ENCODE measurements at regions not wholly inside any gene's neighbourhood (a gene's known extent, or its start where the extent isn't known, plus 50 kb on each side); places are given as distances from the start of the nearest gene placed in this dataset.
A peak's percentile ranks its signal among the peaks of the same experiment; 100 is the strongest.

DNA sequence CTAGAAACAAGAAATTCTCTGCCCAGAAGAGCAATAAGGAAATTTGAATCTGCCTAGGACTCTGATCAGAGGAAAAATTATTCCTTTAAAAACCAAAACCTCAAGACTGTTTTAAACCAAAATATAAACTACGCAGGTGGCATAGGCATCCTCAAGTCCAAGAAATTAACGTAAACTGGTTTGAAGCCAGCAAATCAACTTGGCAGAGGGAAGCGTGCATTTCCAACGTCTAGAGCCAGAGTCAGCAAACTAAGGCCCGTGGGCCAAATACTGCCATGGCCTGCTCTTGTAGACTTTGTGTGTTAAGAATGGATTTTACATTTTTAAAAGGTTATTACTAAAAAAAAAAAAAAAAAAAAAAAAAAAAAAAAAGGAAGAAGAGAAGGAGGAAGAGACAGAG lies 67.8 kb upstream of the VTCN1 start:
- H3K4me2 ChIP-seq (ENCODE audit: low read length) = no peak overlapping the region
- no peak overlapping the region for H2BK15ac ChIP-seq (replicated peaks; ENCODE audit: low read depth)
- no peaks in the 10 kb centered on the region for H3K27me3 ChIP-seq (ENCODE audit: insufficient read depth, low read length, poor library complexity)
- no peak for DNase-seq
- no peak overlapping the region for H3K27ac ChIP-seq (ENCODE audit: low read depth, low read length)
- H4K8ac ChIP-seq (ENCODE audit: low read depth, low read length) = no peak overlapping the region
- H3K56ac ChIP-seq (ENCODE audit: low read length) = no peak overlapping the region
- H3K23ac ChIP-seq (ENCODE audit: low read length) = no peak overlapping the region
- no peaks in the 10 kb centered on the region for H3K79me1 ChIP-seq (ENCODE audit: low read length)
- no peak overlapping the region for H2AK5ac ChIP-seq (ENCODE audit: low read length)
- no CpG with 5 or more reads among the region's 5 CpGs for WGBS (ENCODE audit: extremely low coverage, insufficient coverage, low lambda C conversion rate)
- no peaks in the 10 kb centered on the region for H3K79me2 ChIP-seq (ENCODE audit: control insufficient read depth, insufficient read depth, low read length)
- no peaks in the 10 kb centered on the region for H3K4me1 ChIP-seq (ENCODE audit: control insufficient read depth, low read depth, low read length)
- H3K4me3 ChIP-seq (ENCODE audit: low read length) = no peak overlapping the region
- H2BK5ac ChIP-seq (ENCODE audit: low read length) = no peak overlapping the region
- no peak overlapping the region for H3K18ac ChIP-seq (ENCODE audit: low read length)
- no peak overlapping the region for H2BK120ac ChIP-seq (ENCODE audit: low read depth, low read length)
- H4K5ac ChIP-seq (ENCODE audit: low read length) = no peak overlapping the region
- no peak overlapping the region for H3K9ac ChIP-seq (ENCODE audit: low read length)
- H3K36me3 ChIP-seq (ENCODE audit: control insufficient read depth, insufficient read depth, low read length) = no peaks in the 10 kb centered on the region
- H3K4ac ChIP-seq (ENCODE audit: low read depth, low read length) = no peak overlapping the region

DNA sequence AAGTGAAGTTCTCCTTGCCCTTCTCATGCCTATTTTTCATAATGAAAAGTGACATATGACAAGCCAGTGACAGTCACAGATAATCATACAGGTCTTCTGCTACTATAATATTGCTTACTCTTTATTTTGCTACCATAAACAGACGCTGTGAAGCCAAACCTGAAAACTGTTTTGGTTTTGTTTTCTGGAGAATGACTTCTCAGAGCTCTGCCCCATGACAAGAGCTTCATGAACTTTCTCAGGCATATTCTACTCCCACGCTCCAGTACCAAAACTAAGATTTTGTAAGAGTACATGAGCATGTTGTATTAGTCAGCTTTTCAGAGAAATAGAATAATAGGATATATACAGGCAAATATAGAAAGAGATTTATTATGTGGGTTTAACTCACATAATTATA lies 64.3 kb upstream of the VTCN1 start:
- Histone ChIP-seq H2AK5ac (ENCODE audit: low read length) (no peak overlapping the region), H2BK120ac (ENCODE audit: low read depth, low read length) (no peak overlapping the region), H3K4ac (ENCODE audit: low read depth, low read length) (no peak overlapping the region), H4K5ac (ENCODE audit: low read length) (no peak overlapping the region), H3K18ac (ENCODE audit: low read length) (no peak overlapping the region), H3K27me3 (ENCODE audit: insufficient read depth, low read length, poor library complexity) (no peaks in the 10 kb centered on the region), H3K36me3 (ENCODE audit: control insufficient read depth, insufficient read depth, low read length) (no peaks in the 10 kb centered on the region), H2BK5ac (ENCODE audit: low read length) (no peak overlapping the region), H3K27ac (ENCODE audit: low read depth, low read length) (no peak overlapping the region), H3K9ac (ENCODE audit: low read length) (no peak overlapping the region), H2BK15ac (replicated peaks; ENCODE audit: low read depth) (no peak overlapping the region), H3K4me3 (ENCODE audit: low read length) (no peak overlapping the region), H3K23ac (ENCODE audit: low read length) (no peak overlapping the region), H3K56ac (ENCODE audit: low read length) (no peak overlapping the region), H3K79me2 (ENCODE audit: control insufficient read depth, insufficient read depth, low read length) (no peaks in the 10 kb centered on the region), H4K8ac (ENCODE audit: low read depth, low read length) (no peak overlapping the region), H3K4me1 (ENCODE audit: control insufficient read depth, low read depth, low read length) (peaks cover 7% of the 10 kb centered on the region), H3K4me2 (ENCODE audit: low read length) (no peak overlapping the region), H3K79me1 (ENCODE audit: low read length) (no peaks in the 10 kb centered on the region)
- WGBS (ENCODE audit: extremely low coverage, insufficient coverage, low lambda C conversion rate) = no CpG with 5 or more reads among the region's 2 CpGs
- DNase-seq = no peak

DNA sequence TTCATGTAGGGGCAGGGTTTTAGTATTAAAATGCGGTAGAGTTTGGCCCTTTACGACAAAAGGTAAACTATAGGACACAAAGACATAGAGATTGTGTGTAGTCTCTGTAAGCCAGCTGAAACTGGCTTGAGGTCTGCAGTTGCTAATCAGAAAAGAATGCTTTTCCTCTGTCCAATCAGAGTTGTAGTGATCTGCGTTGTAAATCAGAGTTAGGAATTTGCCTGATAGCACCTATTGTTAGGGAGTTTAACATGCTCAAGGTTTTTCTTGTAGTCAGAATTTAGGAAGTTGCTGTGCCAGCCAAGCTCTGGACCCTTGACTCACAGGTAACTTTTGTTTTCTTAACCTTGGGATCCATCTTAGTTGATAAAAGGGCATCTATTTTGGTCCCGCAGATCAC lies 61.2 kb upstream of the VTCN1 start:
- no peak overlapping the region for H3K4ac ChIP-seq (ENCODE audit: low read depth, low read length)
- H2BK120ac ChIP-seq (ENCODE audit: low read depth, low read length) = no peak overlapping the region
- no peaks in the 10 kb centered on the region for H3K79me1 ChIP-seq (ENCODE audit: low read length)
- H3K23ac ChIP-seq (ENCODE audit: low read length) = no peak overlapping the region
- no peak overlapping the region for H3K4me3 ChIP-seq (ENCODE audit: low read length)
- H4K8ac ChIP-seq (ENCODE audit: low read depth, low read length) = no peak overlapping the region
- H3K27me3 ChIP-seq (ENCODE audit: insufficient read depth, low read length, poor library complexity) = no peaks in the 10 kb centered on the region
- peak overlapping the region; percentile 79 for H3K27ac ChIP-seq (ENCODE audit: low read depth, low read length)
- no peak overlapping the region for H3K4me2 ChIP-seq (ENCODE audit: low read length)
- no CpG with 5 or more reads among the region's 4 CpGs for WGBS (ENCODE audit: extremely low coverage, insufficient coverage, low lambda C conversion rate)
- peaks cover 13% of the 10 kb centered on the region for H3K4me1 ChIP-seq (ENCODE audit: control insufficient read depth, low read depth, low read length)
- peak; percentile 91 for DNase-seq
- H3K36me3 ChIP-seq (ENCODE audit: control insufficient read depth, insufficient read depth, low read length) = no peaks in the 10 kb centered on the region
- no peaks in the 10 kb centered on the region for H3K79me2 ChIP-seq (ENCODE audit: control insufficient read depth, insufficient read depth, low read length)
- H3K18ac ChIP-seq (ENCODE audit: low read length) = peak overlapping the region; percentile 84
- no peak overlapping the region for H4K5ac ChIP-seq (ENCODE audit: low read length)
- H3K56ac ChIP-seq (ENCODE audit: low read length) = peak overlapping the region; percentile 51
- no peak overlapping the region for H3K9ac ChIP-seq (ENCODE audit: low read length)
- H2AK5ac ChIP-seq (ENCODE audit: low read length) = no peak overlapping the region
- peak overlapping the region; percentile 72 for H2BK5ac ChIP-seq (ENCODE audit: low read length)
- no peak overlapping the region for H2BK15ac ChIP-seq (replicated peaks; ENCODE audit: low read depth)

DNA sequence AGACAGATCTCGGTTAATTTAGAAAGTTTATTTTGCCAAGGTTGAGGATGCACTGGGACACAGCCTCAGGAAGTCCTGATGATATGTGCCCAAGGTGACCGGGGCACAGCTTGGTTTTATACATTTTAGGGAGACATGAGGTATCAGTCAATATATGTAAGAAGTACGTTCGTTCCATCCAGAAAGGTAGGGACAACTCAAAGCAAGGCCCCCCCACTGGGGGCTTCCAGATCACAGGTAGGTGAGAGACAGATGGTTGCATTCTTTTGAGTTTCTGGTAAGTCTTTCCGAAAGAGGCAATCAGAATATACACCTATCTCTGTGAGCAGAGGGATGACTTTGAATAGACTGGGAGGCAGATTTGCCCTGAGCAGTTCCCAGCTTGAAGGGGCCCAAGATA lies 60.4 kb upstream of the VTCN1 start:
- Histone ChIP-seq H2BK15ac (replicated peaks; ENCODE audit: low read depth) (peak overlapping the region; percentile 57), H3K79me2 (ENCODE audit: control insufficient read depth, insufficient read depth, low read length) (no peaks in the 10 kb centered on the region), H3K27me3 (ENCODE audit: insufficient read depth, low read length, poor library complexity) (no peaks in the 10 kb centered on the region), H3K79me1 (ENCODE audit: low read length) (no peaks in the 10 kb centered on the region), H3K4me2 (ENCODE audit: low read length) (no peak overlapping the region), H2AK5ac (ENCODE audit: low read length) (no peak overlapping the region), H3K27ac (ENCODE audit: low read depth, low read length) (no peak overlapping the region), H2BK5ac (ENCODE audit: low read length) (peak overlapping the region; percentile 42), H2BK120ac (ENCODE audit: low read depth, low read length) (no peak overlapping the region), H4K8ac (ENCODE audit: low read depth, low read length) (no peak overlapping the region), H3K18ac (ENCODE audit: low read length) (no peak overlapping the region), H3K4me1 (ENCODE audit: control insufficient read depth, low read depth, low read length) (peaks cover 13% of the 10 kb centered on the region), H3K36me3 (ENCODE audit: control insufficient read depth, insufficient read depth, low read length) (no peaks in the 10 kb centered on the region), H3K4me3 (ENCODE audit: low read length) (no peak overlapping the region), H3K56ac (ENCODE audit: low read length) (no peak overlapping the region), H3K9ac (ENCODE audit: low read length) (no peak overlapping the region), H3K23ac (ENCODE audit: low read length) (no peak overlapping the region), H3K4ac (ENCODE audit: low read depth, low read length) (no peak overlapping the region), H4K5ac (ENCODE audit: low read length) (no peak overlapping the region)
- no CpG with 5 or more reads among the region's 5 CpGs for WGBS (ENCODE audit: extremely low coverage, insufficient coverage, low lambda C conversion rate)
- DNase-seq = peak; percentile 48

DNA sequence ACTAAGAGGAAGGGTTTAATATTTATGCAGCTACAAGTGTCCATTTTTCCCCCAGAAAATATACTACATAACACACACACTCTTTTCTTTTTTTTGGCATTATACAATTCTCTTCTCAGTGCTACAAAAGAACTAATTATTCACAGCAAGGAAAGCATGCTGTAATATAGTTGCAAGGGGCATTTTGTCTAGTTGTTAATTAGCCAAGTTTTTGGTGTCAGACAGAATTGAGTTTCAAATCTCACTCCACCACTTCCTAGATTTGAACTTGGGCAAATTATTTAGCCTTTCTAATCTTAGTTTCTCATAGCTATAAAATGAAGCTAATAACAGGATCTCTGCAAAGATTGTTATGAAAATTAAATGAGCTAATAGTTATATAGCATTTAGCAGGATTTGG lies 60.0 kb upstream of the VTCN1 start:
- Histone ChIP-seq H3K36me3 (ENCODE audit: control insufficient read depth, insufficient read depth, low read length) (no peaks in the 10 kb centered on the region), H2BK120ac (ENCODE audit: low read depth, low read length) (no peak overlapping the region), H3K27me3 (ENCODE audit: insufficient read depth, low read length, poor library complexity) (no peaks in the 10 kb centered on the region), H3K18ac (ENCODE audit: low read length) (no peak overlapping the region), H3K4me2 (ENCODE audit: low read length) (no peak overlapping the region), H3K56ac (ENCODE audit: low read length) (no peak overlapping the region), H3K23ac (ENCODE audit: low read length) (no peak overlapping the region), H2BK5ac (ENCODE audit: low read length) (no peak overlapping the region), H3K79me1 (ENCODE audit: low read length) (no peaks in the 10 kb centered on the region), H3K4me3 (ENCODE audit: low read length) (no peak overlapping the region), H2AK5ac (ENCODE audit: low read length) (no peak overlapping the region), H3K4ac (ENCODE audit: low read depth, low read length) (no peak overlapping the region), H3K79me2 (ENCODE audit: control insufficient read depth, insufficient read depth, low read length) (no peaks in the 10 kb centered on the region), H4K5ac (ENCODE audit: low read length) (no peak overlapping the region), H3K27ac (ENCODE audit: low read depth, low read length) (no peak overlapping the region), H3K4me1 (ENCODE audit: control insufficient read depth, low read depth, low read length) (peaks cover 13% of the 10 kb centered on the region), H3K9ac (ENCODE audit: low read length) (no peak overlapping the region), H4K8ac (ENCODE audit: low read depth, low read length) (no peak overlapping the region), H2BK15ac (replicated peaks; ENCODE audit: low read depth) (peak overlapping the region; percentile 92)
- no peak for DNase-seq

DNA sequence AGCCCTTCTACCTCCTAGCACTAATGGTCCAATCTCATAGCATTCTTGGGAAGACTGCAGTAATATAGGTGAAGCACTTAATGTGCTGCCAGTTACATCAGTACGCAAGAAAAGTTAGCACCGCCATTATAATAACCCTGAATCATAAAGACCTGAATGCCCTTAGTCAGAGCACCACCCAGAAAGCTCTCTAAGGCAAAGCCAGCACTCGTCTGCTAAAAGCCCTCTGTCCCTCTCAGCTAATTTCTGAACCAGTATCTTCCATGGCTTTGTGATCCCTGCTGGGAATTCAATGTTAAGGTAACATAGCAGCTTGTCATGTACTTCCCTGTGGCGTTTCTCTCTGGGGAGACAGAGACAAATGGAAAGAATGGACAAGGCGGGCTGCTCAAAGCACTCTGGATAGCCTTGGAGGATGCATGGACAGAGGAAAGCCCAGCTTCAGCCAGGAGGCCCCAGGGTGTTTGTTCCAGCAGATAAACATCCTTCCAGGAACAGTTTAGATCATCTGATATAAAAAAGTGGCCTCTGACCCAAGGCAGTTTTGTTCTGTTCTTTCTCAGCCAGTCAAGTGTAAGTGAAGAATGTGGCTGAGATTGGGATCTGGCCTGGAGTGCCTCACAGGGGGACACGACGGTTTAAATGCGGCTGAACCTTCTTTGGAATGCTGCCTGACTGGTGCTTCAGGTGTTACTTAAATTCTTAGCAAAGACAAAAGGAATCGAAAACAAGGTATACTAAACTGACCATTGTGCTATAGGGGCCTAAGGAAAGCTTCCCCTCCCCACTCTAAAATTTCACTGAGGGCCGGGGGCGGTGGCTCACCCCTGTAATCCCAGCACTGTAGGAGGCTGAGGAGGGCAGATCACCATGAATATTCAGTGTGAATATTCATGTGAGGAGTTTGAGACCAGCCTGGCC lies 58.1 kb upstream of the VTCN1 start:
- DNase-seq = peak; percentile 99
- WGBS (ENCODE audit: extremely low coverage, insufficient coverage, low lambda C conversion rate) = no CpG with 5 or more reads among the region's 11 CpGs
- Histone ChIP-seq H3K4me1 (ENCODE audit: control insufficient read depth, low read depth, low read length) (peaks cover 13% of the 10 kb centered on the region), H3K27ac (ENCODE audit: low read depth, low read length) (peak overlapping the region; percentile 27), H2BK15ac (replicated peaks; ENCODE audit: low read depth) (no peak overlapping the region), H2BK5ac (ENCODE audit: low read length) (peak overlapping the region; percentile 7), H3K56ac (ENCODE audit: low read length) (peak overlapping the region; percentile 2), H4K8ac (ENCODE audit: low read depth, low read length) (no peak overlapping the region), H3K4ac (ENCODE audit: low read depth, low read length) (no peak overlapping the region), H3K79me1 (ENCODE audit: low read length) (no peaks in the 10 kb centered on the region), H3K79me2 (ENCODE audit: control insufficient read depth, insufficient read depth, low read length) (no peaks in the 10 kb centered on the region), H3K27me3 (ENCODE audit: insufficient read depth, low read length, poor library complexity) (no peaks in the 10 kb centered on the region), H3K18ac (ENCODE audit: low read length) (no peak overlapping the region), H3K4me3 (ENCODE audit: low read length) (no peak overlapping the region), H2BK120ac (ENCODE audit: low read depth, low read length) (no peak overlapping the region), H4K5ac (ENCODE audit: low read length) (no peak overlapping the region), H2AK5ac (ENCODE audit: low read length) (no peak overlapping the region), H3K36me3 (ENCODE audit: control insufficient read depth, insufficient read depth, low read length) (no peaks in the 10 kb centered on the region), H3K4me2 (ENCODE audit: low read length) (no peak overlapping the region), H3K9ac (ENCODE audit: low read length) (no peak overlapping the region), H3K23ac (ENCODE audit: low read length) (no peak overlapping the region)

Data from mesendoderm (in vitro differentiated cells).